Activated T-cell treated with anti-CD3 and anti-CD28 coated beads, Interleukin-2, amount 50 U/mL, for 48 hours (primary cell): ENCODE measurements at regions not wholly inside any gene's neighbourhood (a gene's known extent, or its start where the extent isn't known, plus 50 kb on each side); places are given as distances from the start of the nearest gene placed in this dataset.

Experiments
- DNase-seq, 2 experiments: peaks; one replicate each; pipeline ENCODE4 v3.0.0-alpha.2; 2020

DNA sequence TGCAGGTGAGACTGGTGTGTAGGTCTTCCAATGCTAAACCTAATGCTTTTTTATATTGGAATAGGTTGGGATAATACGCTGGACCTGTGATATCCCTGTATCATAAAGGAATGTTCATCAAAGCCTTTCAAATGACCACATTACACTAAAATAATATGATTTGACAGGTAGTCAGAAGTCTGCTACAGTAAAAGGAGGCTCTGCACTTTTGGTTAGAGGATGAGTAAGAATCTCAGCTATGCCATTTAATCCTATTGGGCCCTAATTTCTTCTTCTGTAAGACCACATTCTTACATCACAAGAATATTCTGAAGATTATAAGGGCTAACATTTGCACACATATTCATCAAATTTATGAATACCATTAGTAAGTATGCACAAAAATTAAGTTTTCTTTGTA, 250.5 kb upstream of the FLRT2 start:
- no peak for DNase-seq

DNA sequence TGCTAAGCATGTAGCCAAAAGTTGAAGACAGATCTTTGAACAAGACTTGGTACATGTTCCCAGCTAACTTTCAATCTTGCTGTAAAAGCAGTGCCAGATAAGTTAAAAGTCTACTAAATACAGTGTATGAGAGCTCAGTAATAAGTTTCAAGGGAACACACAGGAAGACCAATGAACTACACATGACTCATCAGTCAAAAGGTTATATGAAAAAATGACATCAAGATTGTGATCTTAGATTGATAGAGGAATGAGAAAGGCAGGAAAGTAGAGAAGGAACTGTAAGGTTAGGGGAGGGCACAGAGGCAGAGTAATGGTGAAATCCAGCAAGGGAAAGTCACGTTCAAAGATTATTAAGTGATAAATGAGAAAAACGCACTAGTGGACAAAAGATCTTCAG, 249.9 kb upstream of the FLRT2 start:
- no peak for DNase-seq

DNA sequence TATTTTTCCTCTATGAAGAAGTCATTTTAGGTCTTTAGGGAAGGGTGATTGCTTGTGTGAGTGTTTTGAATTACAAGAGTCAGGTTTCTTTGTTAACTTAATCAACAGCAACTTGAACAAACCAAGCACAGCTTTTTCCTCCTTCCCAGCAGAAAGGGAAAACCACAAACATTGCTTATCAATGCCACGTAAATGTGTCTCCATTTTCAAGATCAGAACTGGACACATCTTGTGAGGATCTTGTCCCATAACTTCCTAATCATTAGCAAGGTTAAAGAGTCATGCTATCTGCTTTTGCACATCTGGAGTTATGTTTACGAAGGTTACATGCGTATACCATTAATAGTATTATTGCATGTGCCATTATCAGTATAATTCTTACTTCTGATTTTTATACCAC, 248.0 kb upstream of the FLRT2 start:
- no peak for DNase-seq

DNA sequence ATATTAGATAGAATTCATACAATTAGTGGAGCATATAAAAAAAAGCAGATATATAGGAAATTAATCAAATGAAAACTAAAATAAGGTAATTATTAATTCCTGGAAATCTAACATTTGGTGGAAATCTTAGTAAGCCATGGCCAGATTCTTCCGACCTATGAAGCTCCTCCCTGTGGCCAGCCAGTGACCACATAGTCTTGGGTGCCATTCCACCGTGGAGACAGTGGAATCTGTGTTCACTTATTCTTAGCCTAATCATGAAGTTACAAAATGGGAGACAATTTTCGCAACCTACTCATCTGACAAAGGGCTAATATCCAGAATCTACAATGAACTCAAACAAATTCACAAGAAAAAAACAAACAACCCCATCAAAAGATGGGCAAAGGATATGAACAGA, 241.9 kb upstream of the FLRT2 start:
- DNase-seq, result no peak

DNA sequence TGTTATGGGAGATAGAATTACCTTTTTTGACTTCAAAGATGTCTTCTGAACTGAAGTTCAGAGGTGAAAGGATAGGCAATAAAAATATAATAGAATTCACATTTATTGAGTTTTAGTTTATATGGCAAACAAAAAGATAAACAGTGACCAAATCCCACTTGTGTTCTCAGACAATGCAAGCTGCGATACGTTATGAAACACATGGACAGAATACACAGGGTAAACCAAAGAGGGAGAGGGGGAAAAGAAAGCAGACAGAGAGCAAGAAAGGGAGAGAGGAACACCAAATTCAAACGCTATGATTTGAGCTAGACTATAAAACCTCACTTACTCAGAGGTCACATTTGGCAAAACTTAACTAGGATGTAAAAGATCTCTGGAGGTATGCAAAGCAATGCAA, 238.2 kb upstream of the FLRT2 start:
- no peak for DNase-seq

DNA sequence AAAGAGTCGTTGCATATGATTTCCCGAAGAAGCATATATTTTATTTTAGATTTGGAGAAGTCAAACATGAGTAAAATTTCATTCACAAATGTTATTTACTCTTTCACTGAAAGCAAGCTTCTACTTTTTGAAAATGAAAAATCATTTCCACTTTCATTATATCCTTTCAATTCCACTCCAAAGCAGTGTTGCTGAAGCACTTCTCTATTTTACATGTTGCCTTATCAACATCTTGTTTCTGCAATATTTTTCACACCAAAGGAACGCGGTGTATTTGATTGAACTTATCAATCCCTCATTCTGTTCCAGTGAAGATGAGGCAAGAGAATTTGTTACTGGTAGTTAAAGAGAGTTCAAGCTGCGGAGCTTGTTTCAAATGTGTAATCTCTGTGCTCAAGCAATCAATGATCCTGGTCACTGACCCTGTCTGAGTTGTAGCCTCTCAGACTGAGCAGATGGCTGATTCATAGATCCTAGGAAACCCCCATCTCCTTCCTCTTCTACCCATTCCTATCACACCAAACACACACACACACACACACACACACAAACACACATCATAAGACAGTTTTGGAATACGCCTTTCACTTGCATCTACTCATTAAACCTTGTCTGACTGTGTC, 236.2 kb upstream of the FLRT2 start:
- no peak for DNase-seq

DNA sequence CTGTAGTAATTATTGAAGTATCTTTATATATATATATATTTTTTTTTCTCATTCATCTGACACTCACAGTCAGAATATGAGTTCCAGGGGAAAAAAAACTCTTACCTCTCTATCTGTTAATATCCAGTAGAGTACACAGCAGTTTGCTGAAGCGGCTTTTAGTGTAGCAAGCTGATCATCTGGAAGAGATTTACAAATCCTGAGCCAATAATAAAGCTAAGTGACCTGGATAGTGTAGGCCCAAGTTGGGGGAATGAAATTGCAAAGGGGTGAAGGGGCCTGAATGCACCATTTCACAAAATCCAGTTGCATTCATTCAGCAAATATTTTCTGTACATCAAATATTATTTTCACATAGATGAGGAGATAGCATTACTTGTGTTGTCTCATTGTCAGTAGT, 234.6 kb upstream of the FLRT2 start:
- DNase-seq, result no peak

DNA sequence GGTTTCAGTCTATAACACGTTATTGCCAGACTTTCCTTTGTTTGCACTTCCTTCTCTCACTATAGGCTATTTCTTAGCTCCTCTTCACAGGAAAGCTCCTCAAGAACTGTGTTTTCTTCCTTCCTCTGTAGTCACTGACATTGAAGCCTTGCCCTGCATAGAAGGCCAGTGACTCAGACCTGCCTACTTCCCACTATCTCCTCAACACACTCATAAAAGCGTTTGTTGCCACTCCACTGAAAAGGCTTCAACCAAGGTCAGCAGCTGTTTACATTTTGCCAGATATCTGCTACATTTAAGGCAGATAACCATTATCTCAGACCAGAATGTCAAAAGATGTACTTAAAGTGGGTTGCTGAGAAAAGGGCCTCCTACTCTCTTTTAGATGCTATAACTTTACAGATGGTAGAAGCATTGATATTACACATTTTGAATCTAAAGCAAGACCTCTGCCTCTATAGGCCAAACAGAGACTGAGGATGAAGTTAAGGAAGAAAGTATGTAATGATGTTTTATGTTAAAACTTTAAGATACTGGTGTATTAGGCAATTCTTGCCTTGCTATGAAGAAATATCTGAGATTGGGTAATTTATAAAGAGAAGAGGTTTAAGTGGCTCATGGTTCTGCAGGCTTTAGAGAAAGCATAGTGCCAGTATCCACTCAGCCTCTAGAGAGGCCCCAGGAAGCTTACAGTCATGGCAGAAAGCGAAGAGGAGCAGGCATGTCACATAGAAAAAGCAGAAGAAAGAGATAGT, 233.3 kb upstream of the FLRT2 start:
- no peak for DNase-seq

DNA sequence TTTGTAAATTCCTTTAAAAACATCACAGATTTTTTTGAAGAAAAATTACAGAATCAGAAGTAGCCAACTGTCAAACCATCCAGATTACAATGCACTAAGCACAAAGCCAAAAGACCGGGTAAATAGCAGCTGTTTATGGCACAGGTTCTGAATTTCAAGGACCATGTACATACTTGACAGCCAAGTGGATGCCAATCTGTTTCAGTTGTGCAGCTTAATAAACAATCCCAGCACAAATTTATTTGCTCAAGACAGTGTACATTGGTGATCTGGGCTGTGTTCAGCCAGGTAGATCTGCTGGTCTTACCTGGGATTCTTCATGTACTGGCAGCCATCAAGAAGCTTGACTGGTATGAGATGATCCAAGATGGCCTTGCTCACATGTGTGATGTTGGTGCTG, 229.8 kb upstream of the FLRT2 start:
- no peak for DNase-seq

DNA sequence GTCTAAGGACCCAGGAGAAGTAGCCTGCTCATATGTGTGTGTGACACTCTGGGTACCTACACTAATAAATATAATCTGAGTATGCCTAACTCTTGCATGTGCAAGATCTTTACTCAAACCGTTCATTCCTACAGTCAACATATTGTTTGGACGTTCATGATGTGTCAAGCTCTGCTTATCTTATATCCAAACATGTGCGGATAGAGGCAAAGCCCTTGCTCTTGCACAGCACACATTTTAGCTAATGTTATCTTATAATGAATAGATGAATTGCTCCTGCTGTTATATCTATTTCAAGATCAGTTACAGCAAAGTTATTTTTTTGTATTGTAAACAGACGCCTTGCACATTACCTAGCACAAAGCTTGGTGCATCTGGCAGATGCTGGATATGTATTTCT, 228.4 kb upstream of the FLRT2 start:
- DNase-seq, result no peak

DNA sequence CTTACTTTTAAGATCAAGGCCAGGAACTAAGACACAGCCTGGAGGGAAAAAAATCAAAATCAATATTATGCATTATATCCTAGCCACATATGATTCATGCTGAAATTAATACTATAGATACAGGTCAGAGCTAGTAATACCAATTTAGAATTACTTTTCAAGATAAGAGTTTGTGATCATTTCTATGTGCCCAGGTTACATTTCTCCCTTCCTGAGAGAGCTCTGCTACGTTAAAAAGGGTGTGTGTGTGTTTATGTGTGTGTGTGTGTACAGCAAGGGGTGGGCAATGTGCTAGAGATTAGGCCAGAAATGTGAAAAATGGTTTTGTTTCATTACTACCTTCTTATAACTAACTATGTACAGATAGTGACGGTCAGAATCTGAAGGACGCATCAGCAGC, 223.9 kb upstream of the FLRT2 start:
- no peak for DNase-seq

DNA sequence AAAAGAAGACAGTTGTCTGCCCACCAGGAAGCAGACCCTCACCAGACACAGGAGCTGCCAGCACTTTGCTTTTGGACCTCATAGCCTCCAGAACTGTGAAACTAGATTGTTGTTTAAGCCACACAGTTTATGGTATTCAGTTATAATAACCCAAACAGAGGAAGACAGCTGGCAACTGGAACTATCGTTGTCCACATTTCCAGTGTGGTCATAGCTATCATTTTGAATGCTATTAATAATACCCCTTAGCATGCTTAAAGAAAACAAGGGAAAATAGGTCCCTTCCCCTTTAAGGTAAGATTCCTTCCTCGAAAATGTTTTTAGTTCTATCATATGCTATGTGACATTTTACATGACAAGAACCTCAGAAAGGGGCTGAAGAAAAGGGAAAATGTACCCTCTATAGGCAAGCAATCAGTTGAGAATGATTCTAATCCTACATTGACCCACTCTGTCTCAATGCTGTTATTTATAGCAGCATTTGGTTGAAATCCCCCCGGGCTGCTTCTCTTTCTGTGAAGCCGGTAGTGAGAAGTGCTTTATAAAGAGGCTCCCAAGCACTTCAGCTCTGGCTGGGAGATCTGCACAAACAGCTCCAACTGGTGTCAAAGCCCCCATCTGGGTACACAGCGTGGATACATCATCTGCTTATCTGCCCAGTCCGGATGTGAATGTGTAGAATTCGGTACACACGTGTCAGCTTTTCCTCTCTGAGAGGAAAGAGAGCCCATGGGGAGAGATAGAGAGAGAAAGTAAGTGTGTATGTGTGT, 221.2 kb upstream of the FLRT2 start:
- DNase-seq, result no peak

DNA sequence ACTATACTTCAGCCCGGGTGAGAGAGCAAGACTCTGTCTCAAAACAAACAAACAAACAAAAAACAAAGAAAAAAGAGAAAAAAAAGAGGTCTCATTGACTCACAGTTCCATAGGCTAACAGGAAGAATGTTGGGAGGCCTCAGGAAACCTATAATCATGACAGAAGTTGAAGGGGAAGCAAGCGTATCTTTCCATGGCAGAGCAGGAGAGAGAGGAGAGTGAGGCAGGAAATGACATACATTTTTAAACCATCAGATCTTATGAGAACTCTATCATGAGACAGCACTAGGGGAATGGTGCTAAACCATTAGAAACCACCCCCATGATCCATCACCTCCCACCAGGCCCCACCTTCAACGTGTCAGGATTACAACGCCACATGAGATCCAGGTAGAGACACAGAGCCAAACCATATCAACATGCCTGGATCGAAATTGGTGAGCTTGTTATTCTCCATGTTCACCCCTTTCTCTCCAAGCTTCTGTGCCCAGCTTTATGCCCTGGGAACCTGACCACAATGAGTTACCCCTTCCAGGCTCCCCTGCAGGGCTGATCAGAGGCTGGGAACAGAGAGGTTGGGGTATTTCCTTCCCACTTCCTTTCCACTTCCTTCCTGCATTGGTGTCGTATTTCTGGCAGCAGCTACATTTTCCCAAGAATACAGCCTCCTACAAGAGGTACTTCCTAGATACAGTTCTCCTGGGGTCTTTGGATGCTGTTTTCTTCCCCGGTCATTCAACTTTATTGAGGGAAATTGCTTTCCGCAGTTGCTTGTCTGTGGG, 219.3 kb upstream of the FLRT2 start:
- DNase-seq, result no peak

DNA sequence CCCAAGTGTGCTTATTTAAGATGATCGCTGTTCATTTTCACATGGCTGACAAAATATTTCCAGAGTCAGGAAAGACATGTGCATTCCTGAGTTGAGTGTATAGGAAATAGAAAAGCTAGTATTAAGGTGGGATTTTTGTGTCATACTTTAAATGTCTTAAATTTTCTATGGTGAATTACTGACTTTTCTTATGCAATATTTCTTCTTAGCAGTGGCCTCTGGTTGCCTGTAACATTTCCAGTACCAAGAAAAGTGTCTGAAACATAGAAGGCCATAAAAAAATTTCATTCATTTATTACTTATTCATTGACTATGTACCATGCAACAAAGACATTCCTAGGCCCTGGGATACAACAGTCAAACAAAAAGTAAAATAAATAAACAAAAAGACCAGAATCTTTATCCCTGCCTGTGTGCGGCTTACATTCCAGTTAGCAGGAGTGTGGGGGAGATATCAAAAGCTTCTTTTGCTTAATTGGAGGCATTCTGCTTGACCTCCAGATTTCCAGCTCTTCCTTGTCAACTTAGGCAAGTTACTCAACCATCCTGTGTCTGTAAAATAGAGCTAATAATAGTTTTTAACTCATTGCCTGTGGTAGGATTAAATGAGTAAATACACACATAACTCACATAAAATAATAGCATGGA, 216.3 kb upstream of the FLRT2 start:
- DNase-seq, result no peak

DNA sequence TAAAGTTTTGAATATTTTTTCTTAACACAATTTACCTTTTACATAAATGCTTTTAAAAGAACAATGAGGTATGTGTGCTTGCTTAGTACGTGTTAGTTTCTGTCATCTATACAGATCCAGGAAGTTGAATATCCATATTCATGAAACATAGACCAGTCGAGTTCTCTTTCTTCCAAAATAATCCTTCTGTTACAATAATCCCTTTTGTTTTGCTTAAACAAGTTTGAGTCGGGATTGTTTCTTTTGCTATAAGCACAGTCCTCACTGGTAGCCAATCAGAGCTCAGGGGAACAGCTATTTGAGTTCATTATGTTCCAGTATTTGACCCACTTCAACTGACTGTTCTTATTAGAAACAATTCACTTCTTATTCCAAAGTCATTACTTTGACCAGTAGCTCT, 214.7 kb upstream of the FLRT2 start:
- no peak for DNase-seq

DNA sequence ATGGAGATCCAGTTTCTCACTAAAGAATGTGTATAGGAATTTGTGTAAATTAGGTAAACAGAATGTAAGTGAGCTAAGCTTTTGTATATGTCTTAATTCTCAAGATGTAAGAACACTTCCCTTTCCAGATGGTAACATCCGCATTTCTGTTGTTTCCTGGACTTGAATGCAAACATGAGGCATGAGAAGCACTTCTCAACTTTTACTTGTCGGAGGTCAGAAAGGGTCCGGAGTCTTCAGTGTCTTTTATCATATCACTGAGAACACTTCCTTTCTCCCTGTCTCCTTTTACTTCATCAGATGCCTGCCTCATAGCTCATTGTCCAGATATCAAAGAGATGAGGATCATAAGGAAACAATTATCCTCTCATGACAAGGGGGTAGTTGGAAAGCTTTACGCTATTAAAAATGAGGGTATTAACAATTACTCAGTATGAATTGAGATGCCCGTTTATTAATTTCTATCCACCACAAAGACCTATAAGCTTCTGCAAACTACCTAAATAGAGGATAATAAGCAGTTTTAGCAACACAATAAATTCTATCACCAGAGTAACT, 214.1 kb upstream of the FLRT2 start:
- DNase-seq, result no peak

DNA sequence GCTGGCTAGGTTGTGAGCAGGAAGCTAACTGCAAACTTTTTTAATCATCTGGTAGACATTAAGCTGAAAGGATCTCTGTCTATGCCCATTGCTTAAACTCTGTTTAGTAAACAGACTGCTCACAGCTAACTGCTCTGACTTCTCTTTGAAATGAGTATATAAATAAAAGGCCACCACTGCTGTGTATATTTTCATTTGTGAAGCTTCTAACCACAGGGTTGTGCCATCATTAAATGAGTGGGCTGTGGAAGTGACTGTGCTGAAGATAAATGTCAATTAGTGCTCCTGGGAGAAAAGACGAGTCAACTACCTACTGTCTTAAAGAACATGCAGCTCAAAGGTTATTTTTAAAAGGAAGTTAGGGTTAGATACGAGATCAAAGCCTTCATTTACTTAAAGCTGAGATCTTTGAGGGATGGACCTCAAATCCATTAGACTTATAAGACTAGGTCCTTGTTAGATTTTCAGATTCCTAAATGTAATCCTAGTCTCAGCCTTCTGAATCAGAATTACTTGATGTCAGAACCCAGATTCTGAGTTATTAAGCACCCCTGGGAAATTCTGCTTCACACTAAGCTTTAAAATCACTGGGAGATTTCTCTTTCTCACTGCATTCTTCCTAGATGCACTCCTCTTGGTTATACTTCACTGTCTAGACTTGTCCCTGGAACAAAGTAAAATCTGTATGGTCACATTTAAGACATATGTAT, 213.1 kb upstream of the FLRT2 start:
- no peak for DNase-seq

DNA sequence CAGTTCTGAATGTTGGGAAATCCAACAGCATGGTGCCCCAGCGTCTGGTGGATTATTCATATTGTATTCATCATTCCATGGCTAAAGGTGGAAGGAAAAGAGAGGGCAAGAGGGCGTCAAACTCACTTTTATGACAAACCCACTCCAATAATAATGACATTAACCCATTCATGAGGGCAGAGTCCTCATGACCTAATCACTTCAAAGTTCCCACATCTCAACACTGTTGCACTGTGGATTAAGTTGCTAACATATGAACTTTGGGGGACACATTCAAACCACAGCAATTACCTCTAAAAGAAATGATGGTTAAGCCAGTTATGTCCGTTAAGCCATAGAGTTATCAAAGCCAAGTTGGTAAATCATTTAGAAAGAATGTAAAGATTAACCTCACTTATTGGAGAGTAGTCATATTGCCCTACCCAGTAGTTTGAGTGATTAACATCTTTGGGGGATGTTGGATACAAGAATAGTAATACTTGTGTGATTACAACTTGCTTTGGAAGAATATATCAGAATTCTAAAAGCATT, 212.4 kb upstream of the FLRT2 start:
- DNase-seq, result no peak

DNA sequence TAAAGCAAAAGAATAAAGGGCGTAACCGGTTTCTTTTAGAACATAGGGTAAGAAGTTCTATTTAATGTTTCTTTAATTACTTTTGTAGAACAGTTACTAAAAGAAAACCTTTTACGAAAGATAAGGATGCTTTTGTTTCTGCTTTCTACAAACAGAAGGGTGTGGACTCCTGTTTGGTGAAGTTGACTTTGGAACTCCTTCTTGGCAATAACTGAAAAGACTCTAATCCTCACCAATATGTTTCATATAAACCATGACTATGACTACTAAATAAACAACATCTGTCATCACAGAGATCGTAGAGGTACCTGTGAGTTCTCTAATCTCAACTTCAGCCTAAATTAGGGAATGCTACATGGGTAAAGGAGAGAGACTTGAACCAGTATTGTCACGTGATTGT, 210.8 kb upstream of the FLRT2 start:
- no peak for DNase-seq

DNA sequence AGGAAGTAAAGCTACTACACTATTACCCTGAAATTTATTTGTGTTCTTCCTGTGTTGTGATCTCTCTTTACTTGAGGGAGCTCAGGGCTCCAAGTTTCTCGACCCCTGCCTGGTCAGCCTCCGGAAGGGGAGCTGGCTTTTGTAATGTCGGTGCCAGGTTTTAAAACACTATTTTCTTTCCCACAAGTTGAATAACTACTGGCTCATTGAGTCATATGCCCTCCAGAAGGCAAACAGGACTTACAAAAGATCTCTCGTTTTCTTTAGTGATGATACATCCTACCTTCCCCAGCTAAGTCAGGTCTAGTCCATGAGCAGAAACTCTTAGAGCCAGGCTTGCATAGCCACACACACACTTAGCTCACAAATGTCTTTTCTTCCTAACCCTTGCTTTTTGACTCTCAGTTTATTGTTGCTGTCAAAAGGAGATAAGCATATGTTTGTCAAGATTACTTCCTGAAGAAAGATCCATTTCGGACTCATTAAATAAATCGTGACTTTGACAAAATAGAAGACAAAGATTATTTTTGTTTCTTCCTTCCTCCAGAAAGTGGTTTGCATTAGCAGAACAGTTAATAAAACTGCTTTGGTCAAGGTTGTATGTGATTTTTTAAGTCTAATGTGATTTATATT, 209.8 kb upstream of the FLRT2 start:
- DNase-seq, result no peak
